Heart right ventricle (tissue), 16 donors: ENCODE measurements at regions not wholly inside any gene's neighbourhood (a gene's known extent, or its start where the extent isn't known, plus 50 kb on each side); places are given as distances from the start of the nearest gene placed in this dataset.

ENCODE experiments used
- ATAC-seq, 8 donors: fragments of 200-7000 bp; cut with Tn5 transposase; one replicate each; pipeline ENCODE4 v1.9.1; 2020; ENCODE audit warnings: mild to moderate bottlenecking in 8 of 8, moderate library complexity in 8 of 8, moderate number of reproducible peaks in 1 of 8
- DNase-seq, 2 donors: peaks; one replicate each; pipeline ENCODE4 v3.0.0-alpha.2; 2020
- H3K27ac ChIP-seq, 10 donors: fragments of 200-600 bp; sonication (generic) in 2 of 10; one replicate each; pipeline versions ENCODE4 v1.5.0 to v1.8.0; 2020 to 2022; ENCODE audit warnings: mild to moderate bottlenecking in 3 of 10
- H3K27me3 ChIP-seq, 7 donors: fragments of 200-600 bp; one replicate each; pipeline ENCODE4 v1.8.0; 2021 to 2022; ENCODE audit warnings: mild to moderate bottlenecking in 2 of 7
- H3K36me3 ChIP-seq, 9 donors: fragments of 200-600 bp; sonication (generic) in 1 of 9; one replicate each; pipeline versions ENCODE4 v1.5.0 to v1.8.0; 2020 to 2022; ENCODE audit warnings: mild to moderate bottlenecking in 2 of 9
- H3K4me1 ChIP-seq, 9 donors: fragments of 200-600 bp; sonication (generic) in 1 of 9; one replicate each; pipeline versions ENCODE4 v1.5.0 to v1.8.0; 2020 to 2022; ENCODE audit warnings: mild to moderate bottlenecking in 4 of 9
- H3K4me3 ChIP-seq, 10 donors: fragments of 200-600 bp; sonication (generic) in 2 of 10; one replicate each; pipeline versions ENCODE4 v1.5.0 to v1.8.0; 2020 to 2022; ENCODE audit warnings: mild to moderate bottlenecking in 7 of 10, moderate library complexity in 2 of 10
- H3K9me3 ChIP-seq, 11 donors: fragments of 200-600 bp in 10 of 11; sonication (generic) in 2 of 11; one replicate each; pipeline versions ENCODE4 v1.5.0 to v1.8.0; 2013 to 2022; ENCODE audit warnings: mild to moderate bottlenecking in 2 of 11, control low read depth in 1 of 11, moderate library complexity in 1 of 11
- CTCF ChIP-seq, 9 donors: fragments of 200-600 bp; sonication (generic) in 2 of 9; IDR thresholded peaks; one replicate each; pipeline versions ENCODE4 v1.5.0 to v1.8.0; 2021 to 2022; ENCODE audit warnings: antibody characterized with exemption in 9 of 9, mild to moderate bottlenecking in 5 of 9, moderate library complexity in 1 of 9
- WGBS, 2 donors: extraction: QIAGEN DNeasy Blood & Tissue Kit; methylation state at CpG; one replicate each; pipeline ENCODE4 v1.1.7; 2013; ENCODE audit warnings: inconsistent platforms in 1 of 2; 5-methylcytosine and 5-hydroxymethylcytosine counted together
- intact Hi-C, 10 donors: fragments of 100-400 bp; cut with DNase I; formaldehyde crosslinking; loops; one replicate each; pipeline versions ENCODE4 v1.11.1 to v1.14.2; 2022
- donor health status: Arrhythmogenic right ventricular cardiomyopathy.
- donor health status: ischemic (EF 13 %, LVEDD 7.1; RV severe dilation, severe dysfunction).
- donor health status: healthy with polysubstance abuse.
- donor health status: DM: no; HTN: yes; CAD: no.
- donor health status: DM: no; HTN: no; CAD: no.
- donor health status: ischemic (EF 25% LVEDD 6.9; RV normal size, moderate dysfunction).
- donor health status: ischemic (EF 25% LVEDD 5.7; RV mildly dilated, moderate dysfunction).
- donor health status: healthy.
- donor health status: DM: yes; HTN: yes; CAD: no.
- donor health status: Ischemic cardiomyopathy.
- donor health status: ischemic (EF 35%, LVEDD 5.7; RV mildly dilated, moderate dysfunction).
- donor health status: nonischemic (EF 11% LVEDD 7.7; RV severe dilation, severe dysfunction).
- donor health status: DM: yes; HTN: yes; CAD: no.
- donor health status: PGD.
- donor health status: ischemic (EF 29% LVEDD 5.4; RV normal size, mild dysfunction).
- donor health status: nonischemic (EF 23%, LVEDD 6.1; RV moderate dilation, normal function).

DNA sequence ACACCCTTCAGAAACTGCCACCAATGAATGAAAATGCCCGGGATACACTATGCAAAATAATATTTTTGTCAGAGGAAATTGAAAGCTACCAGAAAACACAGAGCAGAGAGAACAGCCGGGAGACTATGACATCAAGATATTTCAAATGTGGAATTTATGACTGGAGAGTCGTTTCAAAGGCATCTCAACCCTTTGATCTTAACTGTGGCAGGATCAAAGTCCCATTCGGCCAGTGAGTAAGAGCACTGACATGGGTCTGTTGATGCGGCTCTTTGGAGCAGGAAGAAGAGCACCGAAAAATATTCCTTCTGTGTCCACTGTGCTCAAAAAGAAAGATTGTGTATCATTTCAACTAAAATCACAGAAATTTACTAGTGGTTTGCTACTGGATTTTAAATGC is 201.9 kb downstream of the RFC3 start:
- ATAC-seq = no peak
- H3K4me1 ChIP-seq = no peaks in the 10 kb centered on the region
- intact Hi-C loops = no loop called here
- no peak overlapping the region for H3K4me3 ChIP-seq
- H3K27me3 ChIP-seq = no peaks in the 10 kb centered on the region
- 63 to 66% methylated on average over 6 of the region's 6 CpGs for WGBS, 2 donors
- no peaks in the 10 kb centered on the region for H3K36me3 ChIP-seq
- TF ChIP-seq CTCF (IDR thresholded peaks at IDR 0.05) = no peak
- H3K27ac ChIP-seq = no peak overlapping the region
- peaks cover 0 to 28% (median 16%) of the 10 kb centered on the region in 11 donors for H3K9me3 ChIP-seq
- no peak for DNase-seq

- no peak for ATAC-seq
- H3K36me3 ChIP-seq = no peaks in the 10 kb centered on the region
- no peaks in the 10 kb centered on the region for H3K27me3 ChIP-seq
- no peak overlapping the region for H3K27ac ChIP-seq
- no peaks in the 10 kb centered on the region for H3K4me1 ChIP-seq
- 71 to 80% methylated on average over 3 of the region's 3 CpGs for WGBS, 2 donors
- no peak for TF ChIP-seq CTCF (IDR thresholded peaks at IDR 0.05)
- DNase-seq = no peak
- peaks cover 0 to 28% (median 16%) of the 10 kb centered on the region in 11 donors for H3K9me3 ChIP-seq
- intact Hi-C loops = no loop called here
- no peak overlapping the region for H3K4me3 ChIP-seq
These were observed 202.4 kb downstream of the RFC3 start for GRCh38 chr13:34020388-34020787.

DNA sequence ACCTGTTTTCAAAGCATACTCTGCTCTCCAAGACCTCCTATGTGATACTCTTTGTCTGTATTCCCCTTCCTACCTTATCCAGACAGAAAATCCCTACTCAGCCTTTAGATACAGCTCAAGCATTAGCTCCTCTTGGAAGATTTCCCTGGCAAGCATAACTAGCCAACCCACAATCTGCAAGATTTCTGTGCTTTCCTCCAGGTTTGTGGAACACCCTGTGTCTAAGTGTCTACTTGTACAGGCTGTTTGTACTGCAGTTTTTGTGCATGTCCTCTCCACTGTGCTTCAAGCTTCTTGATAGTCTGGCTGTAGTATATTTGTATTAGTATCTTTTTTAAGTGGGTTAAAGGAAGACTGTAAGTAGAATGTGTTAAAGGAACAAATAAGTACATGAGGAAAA is 203.7 kb downstream of the RFC3 start:
- intact Hi-C loops = no loop called here
- peaks cover 0 to 36% (median 16%) of the 10 kb centered on the region in 11 donors for H3K9me3 ChIP-seq
- H3K27ac ChIP-seq = no peak overlapping the region
- ATAC-seq (no peak), DNase-seq (no peak)
- no peak for TF ChIP-seq CTCF (IDR thresholded peaks at IDR 0.05)
- H3K36me3 ChIP-seq = no peaks in the 10 kb centered on the region
- no peaks in the 10 kb centered on the region for H3K4me1 ChIP-seq
- H3K4me3 ChIP-seq = no peak overlapping the region
- H3K27me3 ChIP-seq = no peaks in the 10 kb centered on the region

DNA sequence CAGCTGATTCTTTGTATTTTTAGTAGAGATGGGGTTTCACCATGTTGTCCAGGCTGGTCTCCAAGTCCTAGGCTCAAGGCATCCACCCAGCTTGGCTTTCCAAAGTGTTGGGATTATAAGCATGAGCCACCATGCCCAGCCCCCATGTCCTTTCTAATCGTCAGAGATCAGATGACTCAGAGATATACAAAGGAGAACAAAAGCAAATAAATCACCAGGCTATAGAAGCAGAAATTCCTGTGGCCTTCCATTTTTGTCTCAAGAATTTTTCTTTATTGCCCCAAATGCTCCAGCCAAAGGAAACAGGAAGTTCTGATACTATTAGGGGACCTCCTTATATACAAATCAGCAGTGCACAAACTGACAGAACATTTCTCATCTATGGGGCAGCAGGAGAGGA is 207.8 kb downstream of the RFC3 start:
- no peaks in the 10 kb centered on the region for H3K36me3 ChIP-seq
- H3K4me1 ChIP-seq = no peaks in the 10 kb centered on the region
- ATAC-seq (no peak), DNase-seq (no peak)
- no peaks in the 10 kb centered on the region for H3K27me3 ChIP-seq
- intact Hi-C loops = no loop called here
- H3K9me3 ChIP-seq = peaks cover 0 to 39% (median 16%) of the 10 kb centered on the region in 11 donors
- no peak overlapping the region for H3K27ac ChIP-seq
- 67 to 76% methylated on average over 1 of the region's 1 CpG for WGBS, 2 donors
- TF ChIP-seq CTCF (IDR thresholded peaks at IDR 0.05) = no peak
- H3K4me3 ChIP-seq = no peak overlapping the region

DNA sequence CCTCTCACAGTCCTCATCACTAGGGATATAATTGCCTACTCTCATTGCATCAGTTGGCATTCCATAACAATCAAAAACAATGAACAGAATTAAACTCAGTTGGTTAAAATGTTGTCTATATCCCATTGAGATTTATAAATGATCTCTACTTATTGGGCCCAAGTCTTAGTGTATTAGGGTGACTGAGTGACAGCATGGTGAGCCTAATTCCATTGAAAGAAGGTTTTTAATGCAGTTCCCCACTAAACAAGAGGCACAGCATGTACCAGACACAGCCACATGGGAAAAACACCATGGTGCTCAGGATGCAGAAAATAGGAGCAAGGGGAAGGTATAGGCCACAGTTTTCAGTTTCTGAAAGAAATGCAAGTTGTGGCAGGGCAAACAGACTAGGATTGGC is 208.4 kb downstream of the RFC3 start:
- no peak for ATAC-seq
- DNase-seq = no peak
- Histone ChIP-seq H3K36me3 (no peaks in the 10 kb centered on the region), H3K4me3 (no peak overlapping the region), H3K4me1 (no peaks in the 10 kb centered on the region), H3K27ac (no peak overlapping the region), H3K27me3 (no peaks in the 10 kb centered on the region), H3K9me3 (peaks cover 0 to 33% (median 11%) of the 10 kb centered on the region in 11 donors)
- no peak for TF ChIP-seq CTCF (IDR thresholded peaks at IDR 0.05)
- intact Hi-C loops = no loop called here
